ENCODE measurements at regions not wholly inside any gene's neighbourhood (a gene's known extent, or its start where the extent isn't known, plus 50 kb on each side); places are given as distances from the start of the nearest gene placed in this dataset.

DNA sequence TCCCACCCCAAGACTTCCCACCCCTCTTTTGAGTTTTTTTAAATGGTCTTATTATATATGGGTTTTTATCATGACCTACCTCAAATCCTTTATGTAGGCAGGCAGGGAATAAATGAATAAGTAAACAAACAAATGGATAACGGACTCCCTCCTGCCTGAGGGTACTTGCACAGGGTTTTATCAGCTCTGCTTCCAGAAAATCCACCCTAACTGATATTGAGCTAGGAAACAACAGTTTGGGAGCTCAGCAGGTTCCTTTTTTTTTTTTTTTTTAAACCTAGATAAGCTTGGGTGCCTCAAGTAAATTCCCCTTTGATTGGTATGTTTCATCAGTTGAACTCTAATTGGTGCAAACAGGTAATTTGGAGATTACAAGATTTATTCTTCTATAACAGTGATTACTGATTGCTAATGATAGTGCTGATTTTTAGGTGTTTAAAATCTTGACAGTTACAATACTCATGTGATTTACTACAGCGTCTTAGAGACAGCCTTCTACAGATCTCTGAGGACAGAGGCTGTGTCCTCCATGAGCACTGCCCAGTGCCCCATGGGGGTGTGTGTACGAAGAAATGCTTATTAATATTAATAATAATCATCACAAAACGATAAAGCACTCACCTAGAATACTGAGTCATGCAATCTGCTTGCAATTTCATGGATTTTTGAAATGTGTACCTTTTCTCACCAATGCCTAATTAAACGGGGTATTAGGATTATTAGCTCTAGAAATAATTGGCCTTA, 347.4 kb downstream of the RRAGC start:
- peak; percentile 31; the same call in 1 of the 2 replicates for TF ChIP-seq ARID1B (IDR thresholded peaks at IDR 0.05)
- TF ChIP-seq, protein P1, sequence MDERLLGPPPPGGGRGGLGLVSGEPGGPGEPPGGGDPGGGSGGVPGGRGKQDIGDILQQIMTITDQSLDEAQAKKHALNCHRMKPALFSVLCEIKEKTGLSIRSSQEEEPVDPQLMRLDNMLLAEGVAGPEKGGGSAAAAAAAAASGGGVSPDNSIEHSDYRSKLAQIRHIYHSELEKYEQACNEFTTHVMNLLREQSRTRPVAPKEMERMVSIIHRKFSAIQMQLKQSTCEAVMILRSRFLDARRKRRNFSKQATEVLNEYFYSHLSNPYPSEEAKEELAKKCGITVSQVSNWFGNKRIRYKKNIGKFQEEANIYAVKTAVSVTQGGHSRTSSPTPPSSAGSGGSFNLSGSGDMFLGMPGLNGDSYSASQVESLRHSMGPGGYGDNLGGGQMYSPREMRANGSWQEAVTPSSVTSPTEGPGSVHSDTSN (CRISPR knock-in tag; IDR thresholded peaks at IDR 0.05; ENCODE audit: low read depth) = no peak
- TF ChIP-seq, protein P1 (tag; conservative IDR thresholded peaks at IDR 0.05; ENCODE audit: low read depth) = peak; percentile 67
- TF ChIP-seq DACH1 (IDR thresholded peaks at IDR 0.05; ENCODE audit: partially characterized antibody) = peak; percentile 63
- TF ChIP-seq ZNF507 (tag; conservative IDR thresholded peaks at IDR 0.05) = no peak
- 0 out of 4 replicates have a peak, but pooled peaks of 1 of the 2 experiments have one; percentile 35 for TF ChIP-seq KDM1A (IDR thresholded peaks at IDR 0.05)
- TF ChIP-seq RBM14 (IDR thresholded peaks at IDR 0.05; ENCODE audit: borderline replicate concordance, insufficient read depth, low read depth, low read length) = no peak
- peak; percentile 74 for TF ChIP-seq MEIS2 (IDR thresholded peaks at IDR 0.05; ENCODE audit: partially characterized antibody)
- no peak for TF ChIP-seq GATA2 (CRISPR knock-in tag; IDR thresholded peaks at IDR 0.05)
- TF ChIP-seq, protein P2, sequence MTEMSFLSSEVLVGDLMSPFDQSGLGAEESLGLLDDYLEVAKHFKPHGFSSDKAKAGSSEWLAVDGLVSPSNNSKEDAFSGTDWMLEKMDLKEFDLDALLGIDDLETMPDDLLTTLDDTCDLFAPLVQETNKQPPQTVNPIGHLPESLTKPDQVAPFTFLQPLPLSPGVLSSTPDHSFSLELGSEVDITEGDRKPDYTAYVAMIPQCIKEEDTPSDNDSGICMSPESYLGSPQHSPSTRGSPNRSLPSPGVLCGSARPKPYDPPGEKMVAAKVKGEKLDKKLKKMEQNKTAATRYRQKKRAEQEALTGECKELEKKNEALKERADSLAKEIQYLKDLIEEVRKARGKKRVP (CRISPR knock-in tag; IDR thresholded peaks at IDR 0.05) = no peak
- no peak for TF ChIP-seq TRIM24 (IDR thresholded peaks at IDR 0.05)
- peak; percentile 77 for TF ChIP-seq ZNF384 (IDR thresholded peaks at IDR 0.05; ENCODE audit: low read depth, low read length)
- intact Hi-C loops (cut with micrococcal nuclease) = no loop called here
- no TSS peak for BruUV-seq (replicated peaks)
- CTCF ChIA-PET (ENCODE audit: low intra/inter-chr PET ratio) = no interaction called here
- Histone ChIP-seq H2AFZ (ENCODE audit: low read depth, low read length) (0 out of 2 replicates have a peak overlapping the region, but pooled peaks have one; percentile 25), H3K27me3 (ENCODE audit: control insufficient read depth in 2 of 2, insufficient read depth in 2 of 2, low read length in 2 of 2) (no peaks in the 10 kb centered on the region), H3K36me3 (ENCODE audit: control insufficient read depth, insufficient read depth, low read length) (no peaks in the 10 kb centered on the region), H3K4me3 (no peak overlapping the region), H3K27ac (ENCODE audit: extremely low read depth, low read depth, low read length) (no peak overlapping the region), H3K9ac (ENCODE audit: insufficient read depth in 1 of 2, low read depth in 2 of 2, low read length in 2 of 2) (no peak overlapping the region), H3K9me1 (ENCODE audit: control insufficient read depth, insufficient read depth, low read length) (no peaks in the 10 kb centered on the region), H4K20me1 (replicated peaks; ENCODE audit: control insufficient read depth, insufficient read depth, low read length) (no peaks in the 10 kb centered on the region), H3K9me3 (replicated peaks; ENCODE audit: control insufficient read depth, insufficient read depth, low read depth, low read length) (no peaks in the 10 kb centered on the region), H3K4me2 (ENCODE audit: insufficient read depth, low read length) (no peak overlapping the region), H3K4me1 (replicated peaks in 1 of 2; ENCODE audit: control insufficient read depth in 2 of 2, insufficient read depth in 2 of 2, low read length in 2 of 2) (peaks cover 15 to 40% of the 10 kb centered on the region in 2 experiments), H3K79me2 (ENCODE audit: control insufficient read depth, insufficient read depth, low read length) (no peaks in the 10 kb centered on the region)
- POLR2A ChIA-PET = interaction anchor here (0.7 to 1.2 kb wide), 4 partner anchors 9 to 23 kb away, joined by 3 to 5 read pairs (median 3); no protein-coding TSS in a partner anchor
- ATAC-seq (no peak), FAIRE-seq (no peak), DNase-seq (ENCODE audit: extremely low read depth in 1 of 4, low spot score in 3 of 4) (no peak)
- 13% methylated on average over 5 of the region's 5 CpGs for WGBS (ENCODE audit: insufficient coverage, low coverage, missing lambda C conversion rate)
- in situ Hi-C loops (cut with MboI) = no loop called here

All from K562 (cell line).